HL-60 (cell line): ENCODE measurements at regions not wholly inside any gene's neighbourhood (a gene's known extent, or its start where the extent isn't known, plus 50 kb on each side); places are given as distances from the start of the nearest gene placed in this dataset.
"Not testable (repeated sequence)": the region's sequence is repeated elsewhere in the genome, so short reads cannot be mapped to it uniquely, and the experiment has no call there.

Experiments
- DNase-seq, 2 experiments: peaks; one replicate each; pipeline ENCODE4 v3.0.0-alpha.2; 2010 to 2020; ENCODE audit warnings: low read depth in 1 of 2, low spot score in 1 of 2
- H3K27ac ChIP-seq: fragments of 250-450 bp; sonication (Bioruptor Pico); replicated peaks from 2 replicates; pipeline ENCODE4 v1.5.1; 2020; ENCODE audit warnings: mild to moderate bottlenecking, moderate library complexity
- H3K27me3 ChIP-seq: fragments of 250-450 bp; sonication (Bioruptor Pico); 2 replicates; pipeline ENCODE4 v1.5.1; 2021; ENCODE audit warnings: mild to moderate bottlenecking, moderate library complexity; ENCODE audit not compliant: insufficient read depth, poor library complexity, severe bottlenecking
- H3K4me3 ChIP-seq: replicated peaks from 2 replicates; pipeline ENCODE4 v1.5.1; 2011; ENCODE audit warnings: mild to moderate bottlenecking, control low read depth, low read length; ENCODE audit not compliant: insufficient read depth
- GABPA ChIP-seq: IDR thresholded peaks from 2 replicates; pipeline ENCODE4 v1.6.1; 2012; ENCODE audit warnings: low read depth
- POLR2AphosphoS5 ChIP-seq: IDR thresholded peaks from 2 replicates; pipeline ENCODE4 v1.6.1; 2012; ENCODE audit warnings: low read depth
- SPI1 ChIP-seq: IDR thresholded peaks from 2 replicates; pipeline ENCODE4 v1.6.1; 2012; ENCODE audit warnings: low read depth, mild to moderate bottlenecking, borderline replicate concordance
- TF ChIP-seq, protein P1 (sequence below): IDR thresholded peaks from 2 replicates; pipeline ENCODE4 v1.6.1; 2012; ENCODE audit warnings: low read depth; ENCODE audit not compliant: insufficient replicate concordance
- TF ChIP-seq, protein P2 (sequence below): IDR thresholded peaks from one replicate; pipeline ENCODE4 v1.5.1; 2011; ENCODE audit warnings: low read length, control low read depth, inconsistent platforms; ENCODE audit not compliant: insufficient read depth

DNA sequence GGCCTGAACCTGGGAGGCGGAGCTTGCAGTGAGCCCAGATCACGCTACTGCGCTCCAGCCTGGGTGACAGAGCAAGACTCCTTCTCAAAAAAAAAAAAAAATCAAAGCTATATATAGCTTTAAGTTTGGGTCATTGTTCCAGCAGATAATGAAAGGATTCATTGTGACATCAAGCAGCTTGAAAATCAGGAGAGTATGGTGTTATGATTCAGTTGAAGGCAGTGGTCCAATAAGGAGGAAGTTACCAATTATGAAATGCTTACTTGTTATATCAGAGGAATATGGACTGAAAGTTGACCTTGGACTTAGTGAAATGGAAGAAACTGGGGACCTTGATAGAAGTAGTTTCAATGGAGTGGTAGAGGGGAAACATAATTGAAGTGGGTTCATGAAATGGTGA is 140.4 kb upstream of the MAD2L1 start:
- H3K27me3 ChIP-seq: no peaks in the 10 kb centered on the region
- H3K4me3 ChIP-seq: no peak overlapping the region
- DNase-seq: no peak
- H3K27ac ChIP-seq: no peak overlapping the region
- TF ChIP-seq SPI1: no peak
- TF ChIP-seq, protein P1, sequence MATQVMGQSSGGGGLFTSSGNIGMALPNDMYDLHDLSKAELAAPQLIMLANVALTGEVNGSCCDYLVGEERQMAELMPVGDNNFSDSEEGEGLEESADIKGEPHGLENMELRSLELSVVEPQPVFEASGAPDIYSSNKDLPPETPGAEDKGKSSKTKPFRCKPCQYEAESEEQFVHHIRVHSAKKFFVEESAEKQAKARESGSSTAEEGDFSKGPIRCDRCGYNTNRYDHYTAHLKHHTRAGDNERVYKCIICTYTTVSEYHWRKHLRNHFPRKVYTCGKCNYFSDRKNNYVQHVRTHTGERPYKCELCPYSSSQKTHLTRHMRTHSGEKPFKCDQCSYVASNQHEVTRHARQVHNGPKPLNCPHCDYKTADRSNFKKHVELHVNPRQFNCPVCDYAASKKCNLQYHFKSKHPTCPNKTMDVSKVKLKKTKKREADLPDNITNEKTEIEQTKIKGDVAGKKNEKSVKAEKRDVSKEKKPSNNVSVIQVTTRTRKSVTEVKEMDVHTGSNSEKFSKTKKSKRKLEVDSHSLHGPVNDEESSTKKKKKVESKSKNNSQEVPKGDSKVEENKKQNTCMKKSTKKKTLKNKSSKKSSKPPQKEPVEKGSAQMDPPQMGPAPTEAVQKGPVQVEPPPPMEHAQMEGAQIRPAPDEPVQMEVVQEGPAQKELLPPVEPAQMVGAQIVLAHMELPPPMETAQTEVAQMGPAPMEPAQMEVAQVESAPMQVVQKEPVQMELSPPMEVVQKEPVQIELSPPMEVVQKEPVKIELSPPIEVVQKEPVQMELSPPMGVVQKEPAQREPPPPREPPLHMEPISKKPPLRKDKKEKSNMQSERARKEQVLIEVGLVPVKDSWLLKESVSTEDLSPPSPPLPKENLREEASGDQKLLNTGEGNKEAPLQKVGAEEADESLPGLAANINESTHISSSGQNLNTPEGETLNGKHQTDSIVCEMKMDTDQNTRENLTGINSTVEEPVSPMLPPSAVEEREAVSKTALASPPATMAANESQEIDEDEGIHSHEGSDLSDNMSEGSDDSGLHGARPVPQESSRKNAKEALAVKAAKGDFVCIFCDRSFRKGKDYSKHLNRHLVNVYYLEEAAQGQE: no peak
- no peak for TF ChIP-seq POLR2AphosphoS5
- no peak for TF ChIP-seq GABPA
- TF ChIP-seq, protein P2, sequence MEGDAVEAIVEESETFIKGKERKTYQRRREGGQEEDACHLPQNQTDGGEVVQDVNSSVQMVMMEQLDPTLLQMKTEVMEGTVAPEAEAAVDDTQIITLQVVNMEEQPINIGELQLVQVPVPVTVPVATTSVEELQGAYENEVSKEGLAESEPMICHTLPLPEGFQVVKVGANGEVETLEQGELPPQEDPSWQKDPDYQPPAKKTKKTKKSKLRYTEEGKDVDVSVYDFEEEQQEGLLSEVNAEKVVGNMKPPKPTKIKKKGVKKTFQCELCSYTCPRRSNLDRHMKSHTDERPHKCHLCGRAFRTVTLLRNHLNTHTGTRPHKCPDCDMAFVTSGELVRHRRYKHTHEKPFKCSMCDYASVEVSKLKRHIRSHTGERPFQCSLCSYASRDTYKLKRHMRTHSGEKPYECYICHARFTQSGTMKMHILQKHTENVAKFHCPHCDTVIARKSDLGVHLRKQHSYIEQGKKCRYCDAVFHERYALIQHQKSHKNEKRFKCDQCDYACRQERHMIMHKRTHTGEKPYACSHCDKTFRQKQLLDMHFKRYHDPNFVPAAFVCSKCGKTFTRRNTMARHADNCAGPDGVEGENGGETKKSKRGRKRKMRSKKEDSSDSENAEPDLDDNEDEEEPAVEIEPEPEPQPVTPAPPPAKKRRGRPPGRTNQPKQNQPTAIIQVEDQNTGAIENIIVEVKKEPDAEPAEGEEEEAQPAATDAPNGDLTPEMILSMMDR: no peak

DNA sequence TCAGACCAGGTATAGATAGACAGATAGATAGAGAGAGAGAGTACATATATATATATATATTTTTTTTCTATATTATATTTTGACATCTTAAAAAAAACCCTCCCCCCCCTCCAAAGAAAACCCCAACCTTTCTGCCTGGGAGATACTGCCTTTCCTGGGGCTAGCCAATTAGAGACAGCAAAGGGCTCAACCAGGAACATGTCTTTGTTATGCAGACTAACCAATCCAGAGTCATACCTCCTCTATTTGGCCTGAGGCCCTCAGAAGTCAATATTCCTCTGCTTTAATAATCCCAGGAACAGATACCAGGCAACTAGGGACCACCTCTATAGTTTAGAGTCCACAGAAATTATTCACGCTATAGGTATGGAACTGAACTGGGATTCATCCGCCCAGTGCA is 135.6 kb upstream of the MAD2L1 start:
- Histone ChIP-seq H3K27me3 (no peaks in the 10 kb centered on the region), H3K4me3 (no peak overlapping the region), H3K27ac (no peak overlapping the region)
- TF ChIP-seq POLR2AphosphoS5 (no peak), SPI1 (no peak), GABPA (no peak)
- TF ChIP-seq, protein P2: no peak
- TF ChIP-seq, protein P1: no peak
- no peak for DNase-seq

DNA sequence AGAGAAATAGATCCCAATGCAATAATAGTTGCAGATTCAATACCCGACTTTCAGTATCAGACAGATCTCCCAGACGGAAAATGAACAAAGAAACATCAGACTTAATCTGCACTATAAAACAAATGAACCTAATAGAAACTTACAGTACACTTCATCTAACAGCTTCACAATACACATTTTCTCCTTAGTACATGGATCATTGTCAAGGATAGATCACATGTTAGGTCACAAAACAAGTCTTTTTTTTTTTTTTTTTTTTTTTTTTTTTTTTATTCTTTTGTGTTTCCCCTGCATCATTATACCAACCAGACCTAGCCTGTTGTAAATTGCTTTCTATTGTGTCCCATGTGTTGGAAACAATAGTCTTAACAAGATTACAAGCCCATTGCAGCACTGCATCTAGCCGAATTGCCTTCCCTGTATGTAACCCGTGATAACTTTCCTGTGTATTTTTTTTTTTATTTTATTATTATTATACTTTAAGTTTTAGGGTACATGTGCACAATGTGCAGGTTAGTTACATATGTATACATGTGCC is 134.0 kb upstream of the MAD2L1 start:
- not testable (repeated sequence) for DNase-seq, H3K27ac ChIP-seq, H3K27me3 ChIP-seq, H3K4me3 ChIP-seq

DNA sequence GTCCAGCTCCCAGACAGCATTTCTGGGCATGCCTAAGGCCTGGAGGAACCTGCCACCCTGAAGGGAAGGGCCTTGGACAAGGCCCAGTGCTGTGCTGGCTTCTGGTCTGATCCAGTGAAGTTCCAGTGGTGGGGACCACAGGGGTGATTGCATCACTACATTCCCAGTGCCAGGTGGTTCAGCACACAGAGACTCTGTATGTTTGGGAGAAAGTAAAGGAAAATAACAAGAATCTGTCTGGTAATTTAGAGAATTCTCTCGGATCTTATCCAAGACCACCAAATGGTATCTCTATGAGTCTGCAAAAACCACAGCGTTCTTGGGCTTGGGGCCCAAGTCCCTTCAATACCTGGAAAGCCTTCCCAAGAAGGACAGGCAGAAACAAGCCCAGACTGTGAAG is 131.8 kb upstream of the MAD2L1 start:
- Histone ChIP-seq H3K27ac (no peak overlapping the region), H3K27me3 (no peaks in the 10 kb centered on the region), H3K4me3 (no peak overlapping the region)
- TF ChIP-seq SPI1: no peak
- TF ChIP-seq, protein P2: no peak
- TF ChIP-seq GABPA: no peak
- TF ChIP-seq POLR2AphosphoS5: no peak
- TF ChIP-seq, protein P1: no peak
- no peak for DNase-seq
